ENCODE measurements at regions not wholly inside any gene's neighbourhood (a gene's known extent, or its start where the extent isn't known, plus 50 kb on each side); places are given as distances from the start of the nearest gene placed in this dataset.

DNA sequence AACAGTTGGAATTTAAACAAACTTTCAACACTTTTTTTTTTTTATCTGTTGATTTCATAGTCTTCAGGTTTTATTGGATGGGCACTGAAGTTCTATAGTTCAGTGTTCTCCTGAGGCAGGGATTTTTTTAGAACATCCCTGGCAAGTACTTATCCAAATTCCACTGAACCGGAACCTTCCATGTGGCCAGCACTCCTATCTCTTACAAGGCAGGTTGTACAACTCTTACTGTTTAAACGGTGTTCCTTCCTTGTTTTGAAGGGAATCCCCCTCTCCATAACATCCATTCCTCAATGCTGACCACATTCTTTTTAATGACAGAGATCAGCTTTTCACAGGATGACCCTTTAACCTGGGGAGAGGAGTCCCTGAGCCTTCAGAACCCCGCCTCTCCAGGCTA, 238.9 kb upstream of the CTBP2 start:
- DNase-seq (ENCODE audit: low read depth), result no peak

DNA sequence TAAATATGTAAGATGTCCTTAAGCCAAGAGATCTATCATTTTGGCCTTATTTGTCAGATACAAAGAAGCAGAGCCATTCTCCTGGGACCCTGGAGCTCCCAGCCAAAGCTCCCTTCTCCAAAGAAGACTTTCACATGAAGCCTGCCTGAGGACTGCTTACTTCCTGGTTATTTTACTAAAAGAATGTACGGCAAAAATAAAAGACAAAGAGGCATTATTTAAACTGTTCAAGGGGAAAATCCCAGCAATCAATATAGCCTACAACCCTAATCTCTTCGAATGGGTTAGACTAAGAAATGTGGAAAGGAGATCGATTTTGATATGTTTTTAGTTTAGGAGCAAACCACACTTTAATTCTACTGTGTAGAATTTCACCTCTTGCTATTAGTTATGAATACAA, 237.9 kb upstream of the CTBP2 start:
- no peak for DNase-seq (ENCODE audit: low read depth)

- DNase-seq (ENCODE audit: low read depth), result no peak
Observed at GRCh38 chr10:125397608-125398007, 237.2 kb upstream of the CTBP2 start.

- DNase-seq (ENCODE audit: low read depth), result peak; percentile 26
Observed at GRCh38 chr10:125396676-125397075, 236.3 kb upstream of the CTBP2 start.

- no peak for DNase-seq (ENCODE audit: low read depth)
Observed at GRCh38 chr10:125392609-125393008, 232.2 kb upstream of the CTBP2 start.

DNA sequence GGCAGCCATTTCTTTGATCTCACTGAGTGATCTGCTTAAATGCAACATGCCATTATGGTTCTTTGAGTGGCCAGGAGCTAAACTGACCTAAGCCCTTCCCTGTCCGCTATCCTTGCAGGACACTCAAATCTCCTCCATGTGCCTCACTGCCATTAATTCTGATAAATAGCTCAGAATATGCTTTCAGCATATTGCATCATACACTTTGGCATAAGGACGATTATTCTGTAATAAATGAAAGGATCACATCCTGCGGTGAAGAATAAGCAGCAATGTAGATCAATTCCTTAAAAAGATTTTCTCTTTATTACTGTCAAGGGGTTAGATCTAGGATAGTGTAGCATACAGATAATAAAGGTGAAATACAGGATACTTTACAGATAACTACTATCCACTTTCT, 231.8 kb upstream of the CTBP2 start:
- DNase-seq (ENCODE audit: low read depth), result no peak

- DNase-seq (ENCODE audit: low read depth), result no peak
Observed at GRCh38 chr10:125389648-125390047, 229.3 kb upstream of the CTBP2 start.

- no peak for DNase-seq (ENCODE audit: low read depth)
Observed at GRCh38 chr10:125379592-125379991, 219.2 kb upstream of the CTBP2 start.

DNA sequence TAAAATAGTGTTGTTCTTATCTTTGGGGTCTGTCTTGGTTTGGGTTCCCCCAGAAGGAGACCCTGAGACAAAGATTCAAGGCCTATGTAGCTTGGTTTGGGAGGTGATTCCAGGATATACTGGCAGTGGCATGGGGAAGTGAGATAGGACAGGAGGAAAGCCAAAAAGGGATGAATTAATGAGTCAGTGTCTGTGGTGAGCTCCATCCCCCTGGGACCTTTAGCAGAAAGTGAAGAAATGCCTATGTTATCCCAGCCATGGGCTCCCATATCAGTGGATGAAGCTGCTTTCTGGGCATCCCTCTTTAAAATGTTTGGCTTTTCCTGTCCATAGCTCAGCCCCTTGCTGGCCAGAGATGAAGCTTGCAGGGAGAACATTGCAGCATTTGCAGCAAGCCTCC, 217.0 kb upstream of the CTBP2 start:
- peak; percentile 26 for DNase-seq (ENCODE audit: low read depth)

- no peak for DNase-seq (ENCODE audit: low read depth)
Observed at GRCh38 chr10:125375210-125375609, 214.8 kb upstream of the CTBP2 start.

GRCh38 chr10:125373546-125373945, 213.2 kb upstream of the CTBP2 start:
- no peak for DNase-seq (ENCODE audit: low read depth)

- DNase-seq (ENCODE audit: low read depth), result no peak
Observed at GRCh38 chr10:125370578-125370977, 210.2 kb upstream of the CTBP2 start.

DNA sequence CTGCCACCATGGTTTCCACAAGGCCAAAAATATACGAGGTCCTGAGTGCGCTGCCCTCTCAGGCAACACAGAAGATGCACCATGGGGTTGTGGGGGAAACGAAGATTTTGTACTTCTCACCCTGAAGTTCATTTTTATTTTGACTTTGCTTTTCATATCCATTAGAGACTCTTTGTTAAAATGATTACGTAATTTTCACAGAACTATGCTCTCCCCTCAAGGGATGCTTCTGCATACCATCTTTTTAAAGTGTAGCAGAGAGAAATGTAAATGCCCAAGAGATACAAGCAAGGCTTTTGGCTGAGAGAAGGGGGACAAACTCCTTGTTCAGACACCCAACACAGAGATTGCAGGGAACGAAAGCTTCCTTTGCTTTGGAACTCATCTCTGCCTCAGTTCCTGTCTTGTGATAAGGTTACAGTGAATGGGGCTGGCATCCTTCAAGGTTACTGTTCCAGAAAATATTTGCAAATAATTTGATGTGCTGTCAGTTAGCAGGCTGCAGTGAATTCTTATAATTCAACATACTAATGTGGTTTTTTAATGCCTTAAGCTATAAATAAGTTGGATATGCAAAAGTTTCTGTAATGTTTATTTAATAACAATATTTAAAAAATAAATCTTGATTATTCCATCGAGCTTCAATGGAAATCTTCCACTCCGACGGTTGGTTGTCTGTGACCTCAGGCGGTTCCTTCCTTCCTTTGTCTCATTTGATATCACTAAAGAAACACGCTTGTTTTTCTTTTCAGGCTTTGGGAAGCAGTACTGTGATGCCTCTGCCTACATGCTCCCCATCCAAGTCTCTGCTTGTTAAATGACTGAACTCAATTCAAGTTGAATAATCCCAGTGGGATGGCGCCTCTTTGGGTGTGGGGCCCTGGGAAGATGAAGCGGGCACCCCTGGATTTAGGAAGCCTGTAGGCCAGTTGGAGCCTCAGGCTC, 209.3 kb upstream of the CTBP2 start:
- no peak for DNase-seq (ENCODE audit: low read depth)

DNA sequence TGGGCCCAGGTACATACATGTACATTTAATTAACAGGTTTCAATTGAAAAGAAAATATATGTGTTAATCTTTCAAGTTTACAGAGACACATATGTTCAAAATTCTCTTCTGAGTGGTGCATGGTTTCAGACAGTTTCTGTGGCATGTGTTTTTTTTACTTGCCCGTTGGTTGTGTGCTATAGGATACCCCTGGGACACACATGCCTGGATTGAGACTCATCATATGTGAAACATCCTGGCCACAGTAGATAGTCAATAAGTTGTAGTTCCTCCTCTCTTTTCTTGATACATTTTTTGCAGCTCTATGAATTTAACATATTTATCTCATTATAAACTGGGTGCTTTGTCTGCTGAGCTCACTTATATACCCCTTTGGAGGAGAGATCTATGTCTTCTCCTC, 207.8 kb upstream of the CTBP2 start:
- no peak for DNase-seq (ENCODE audit: low read depth)

- no peak for DNase-seq (ENCODE audit: low read depth)
Observed at GRCh38 chr10:125363791-125364190, 203.4 kb upstream of the CTBP2 start.

DNA sequence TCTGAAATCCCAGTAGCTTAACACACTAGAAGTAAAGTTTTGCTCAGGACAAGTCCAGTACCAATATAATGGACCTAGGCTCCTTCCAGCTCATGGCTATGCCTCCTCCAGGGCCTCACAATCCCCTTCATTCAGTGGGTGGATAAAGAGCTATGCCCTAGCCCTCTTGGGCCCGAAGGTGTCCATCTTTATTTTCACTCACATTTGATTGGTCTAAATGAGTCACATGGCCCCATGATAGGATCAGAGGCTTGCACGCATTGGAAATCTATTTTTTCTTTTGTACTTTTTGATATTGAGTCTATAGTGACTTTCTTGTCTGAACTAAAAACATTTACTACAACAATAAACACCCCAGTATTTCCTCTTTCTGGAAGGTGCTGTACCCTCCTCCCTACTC, 202.6 kb upstream of the CTBP2 start:
- DNase-seq (ENCODE audit: low read depth), result no peak

DNA sequence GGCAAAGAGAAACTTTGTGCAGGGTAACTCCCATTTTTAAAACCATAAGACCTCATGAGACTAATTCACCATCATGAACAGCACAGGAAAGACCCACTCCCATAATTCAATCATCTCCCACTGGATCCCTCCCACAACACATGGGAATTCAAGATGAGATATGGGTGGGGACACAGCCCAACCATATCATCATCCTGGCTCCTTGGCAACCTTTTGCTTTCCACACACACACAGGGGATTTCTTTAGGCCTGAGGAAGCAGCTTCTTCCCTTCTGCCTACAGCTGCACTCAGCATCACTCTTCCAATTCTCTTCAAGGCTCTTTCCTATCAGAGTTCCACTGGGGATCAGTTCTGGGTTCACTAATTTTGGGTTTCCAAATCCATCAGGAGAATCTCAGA, 199.0 kb upstream of the CTBP2 start:
- DNase-seq (ENCODE audit: low read depth), result no peak

- DNase-seq (ENCODE audit: low read depth), result no peak
Observed at GRCh38 chr10:125355657-125356056, 195.3 kb upstream of the CTBP2 start.

GRCh38 chr10:125350519-125350918, 190.2 kb upstream of the CTBP2 start:
- no peak for DNase-seq (ENCODE audit: low read depth)

DNA sequence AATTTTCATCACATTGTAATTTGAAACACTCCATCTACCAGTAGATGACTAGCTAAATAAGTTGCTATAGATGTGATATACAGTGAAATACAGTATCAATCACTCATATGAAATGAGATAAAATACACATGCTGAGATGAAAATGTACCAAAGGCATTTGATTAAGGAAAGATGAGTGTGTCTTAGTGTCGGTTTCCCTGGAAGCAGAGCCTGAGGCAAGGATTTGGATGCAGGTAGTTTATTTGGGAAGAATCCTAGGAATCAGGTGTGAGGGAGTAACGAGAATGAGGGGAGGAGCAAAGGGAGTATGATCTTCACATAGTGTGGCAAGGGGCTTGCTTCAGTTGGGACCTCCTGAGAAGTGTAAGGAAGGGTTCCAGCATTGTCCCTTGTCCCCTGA, 188.2 kb upstream of the CTBP2 start:
- no peak for DNase-seq (ENCODE audit: low read depth)

- DNase-seq (ENCODE audit: low read depth), result no peak
Observed at GRCh38 chr10:125344573-125345171, 184.3 kb upstream of the CTBP2 start.

- DNase-seq (ENCODE audit: low read depth), result no peak
Observed at GRCh38 chr10:125343983-125344382, 183.6 kb upstream of the CTBP2 start.

DNA sequence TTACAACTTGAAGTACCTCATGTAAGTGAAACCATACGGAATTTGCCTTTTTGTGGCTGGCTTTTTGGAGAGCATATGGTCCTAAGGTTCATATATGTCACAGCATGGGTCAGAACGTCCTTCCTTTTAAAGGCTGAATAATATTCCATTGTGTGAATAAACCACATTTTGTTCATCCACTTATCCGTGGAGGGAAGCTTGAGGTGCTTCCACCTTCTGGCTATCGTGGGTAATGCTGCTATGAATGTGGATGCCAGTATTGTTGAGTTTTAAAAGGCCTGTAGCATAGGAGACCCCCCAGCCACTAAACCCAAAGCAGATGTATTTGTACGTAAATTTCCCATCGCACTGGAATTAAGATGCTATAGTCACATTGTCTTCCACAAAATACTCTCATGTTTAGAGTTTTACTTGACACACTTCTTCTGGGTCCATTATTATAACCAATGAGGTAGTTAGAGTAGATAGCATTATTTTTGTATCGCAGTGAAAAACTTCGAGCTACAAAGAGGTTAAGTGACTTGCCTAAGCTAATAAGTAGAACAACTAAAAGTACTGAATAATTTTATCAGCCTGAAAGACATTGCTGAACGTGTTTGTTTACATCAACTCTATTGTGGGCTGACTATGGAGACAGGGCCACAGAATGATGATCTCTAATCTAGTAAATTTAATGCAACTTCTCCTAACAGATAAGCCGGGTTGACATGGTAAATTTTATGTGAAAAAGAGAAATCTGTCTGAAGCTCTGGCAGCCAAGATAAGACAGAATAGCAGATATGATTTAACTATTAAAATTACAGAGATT, 183.0 kb upstream of the CTBP2 start:
- no peak for DNase-seq (ENCODE audit: low read depth)
